Keratinocyte (primary cell): ENCODE measurements at regions not wholly inside any gene's neighbourhood (a gene's known extent, or its start where the extent isn't known, plus 50 kb on each side); places are given as distances from the start of the nearest gene placed in this dataset.
A peak's percentile ranks its signal among the peaks of the same experiment; 100 is the strongest.
"Not testable (repeated sequence)": the region's sequence is repeated elsewhere in the genome, so short reads cannot be mapped to it uniquely, and the experiment has no call there.

Source experiments
- DNase-seq: peaks from one replicate; pipeline ENCODE4 v3.0.0-alpha.2; 2011; ENCODE audit warnings: low read depth, missing footprints, low spot score
- FAIRE-seq: peaks from 2 replicates; lab custom pipeline; 2011; peaks lifted over from hg19 to GRCh38; lab: Jason Lieb, UNC
- H2AFZ ChIP-seq: 2 replicates; pipeline ENCODE4 v1.6.0; 2012; ENCODE audit warnings: low read length, control low read depth, inconsistent platforms; ENCODE audit not compliant: control insufficient read depth
- H3K27ac ChIP-seq: 2 replicates; pipeline ENCODE4 v1.5.1; 2011; ENCODE audit warnings: low read length; ENCODE audit not compliant: control insufficient read depth, insufficient read depth
- H3K27me3 ChIP-seq: 3 replicates; pipeline ENCODE4 v1.6.0; 2011; ENCODE audit warnings: low read length; ENCODE audit not compliant: control insufficient read depth, insufficient read depth; ENCODE audit errors: extremely low read depth
- H3K36me3 ChIP-seq, 2 experiments: 2 replicates in 1 of 2; 3 replicates in 1 of 2; pipeline ENCODE4 v1.5.1; 2011; ENCODE audit warnings: low read length in 2 of 2, mild to moderate bottlenecking in 1 of 2; ENCODE audit not compliant: control insufficient read depth in 2 of 2, insufficient read depth in 2 of 2; ENCODE audit errors: extremely low read depth in 1 of 2
- H3K4me1 ChIP-seq: 3 replicates; pipeline ENCODE4 v1.5.1; 2011; ENCODE audit warnings: low read length; ENCODE audit not compliant: control insufficient read depth, insufficient read depth; ENCODE audit errors: extremely low read depth
- H3K4me2 ChIP-seq: 3 replicates; pipeline ENCODE4 v1.6.0; 2011; ENCODE audit warnings: low read depth, low read length; ENCODE audit not compliant: control insufficient read depth, insufficient read depth; ENCODE audit errors: extremely low read depth
- H3K4me3 ChIP-seq, 3 experiments: fragments of 200-600 bp in 1 of 3; sonication (generic) in 1 of 3; 2 replicates in 2 of 3; 3 replicates in 1 of 3; pipeline ENCODE4 v1.5.1; 2011 to 2016; ENCODE audit warnings: low read length in 3 of 3, mild to moderate bottlenecking in 3 of 3, control low read depth in 2 of 3, inconsistent platforms in 1 of 3, low read depth in 1 of 3, mixed read lengths in 1 of 3, mixed run types in 1 of 3, moderate library complexity in 1 of 3; ENCODE audit not compliant: control insufficient read depth in 2 of 3, insufficient read depth in 2 of 3; ENCODE audit errors: extremely low read depth in 1 of 3
- H3K79me2 ChIP-seq: 2 replicates; pipeline ENCODE4 v1.6.0; 2012; ENCODE audit warnings: low read length; ENCODE audit not compliant: control insufficient read depth, insufficient read depth
- H3K9ac ChIP-seq: 3 replicates; pipeline ENCODE4 v1.6.0; 2011; ENCODE audit warnings: low read length; ENCODE audit not compliant: control insufficient read depth, insufficient read depth; ENCODE audit errors: extremely low read depth
- H3K9me1 ChIP-seq: 3 replicates; pipeline ENCODE4 v1.6.0; 2011; ENCODE audit warnings: low read length; ENCODE audit not compliant: control insufficient read depth, insufficient read depth; ENCODE audit errors: extremely low read depth
- H3K9me3 ChIP-seq: 2 replicates; pipeline ENCODE4 v1.5.1; 2012; ENCODE audit warnings: low read depth, low read length; ENCODE audit not compliant: control insufficient read depth
- H4K20me1 ChIP-seq: 3 replicates; pipeline ENCODE4 v1.6.0; 2011; ENCODE audit warnings: low read length; ENCODE audit not compliant: control insufficient read depth, insufficient read depth; ENCODE audit errors: extremely low read depth
- EZH2 ChIP-seq: IDR thresholded peaks from one replicate; pipeline ENCODE4 v1.6.1; 2012; ENCODE audit warnings: inconsistent platforms, mild to moderate bottlenecking, low read length, moderate library complexity
- dilution Hi-C: fragments of 300-500 bp; cut with MboI; formaldehyde crosslinking; loops from one replicate; pipeline ENCODE4 v1.7.0; 2020; ENCODE audit warnings: low sequenced_read_pairs; ENCODE audit not compliant: extremely low pct_ligation_motif_present
- TF ChIP-seq, protein P1 (sequence below), 3 experiments: IDR thresholded peaks in 1 of 3; conservative IDR thresholded peaks in 1 of 3; optimal IDR thresholded peaks in 1 of 3; 2 replicates in 2 of 3; 3 replicates in 1 of 3; pipeline versions ENCODE3 to v1.5.1; 2011; ENCODE audit warnings: low read length in 3 of 3, mild to moderate bottlenecking in 3 of 3, moderate library complexity in 2 of 3, control low read depth in 1 of 3, inconsistent platforms in 1 of 3; ENCODE audit not compliant: insufficient read depth in 2 of 3; ENCODE audit errors: extremely low read depth in 1 of 3

DNA sequence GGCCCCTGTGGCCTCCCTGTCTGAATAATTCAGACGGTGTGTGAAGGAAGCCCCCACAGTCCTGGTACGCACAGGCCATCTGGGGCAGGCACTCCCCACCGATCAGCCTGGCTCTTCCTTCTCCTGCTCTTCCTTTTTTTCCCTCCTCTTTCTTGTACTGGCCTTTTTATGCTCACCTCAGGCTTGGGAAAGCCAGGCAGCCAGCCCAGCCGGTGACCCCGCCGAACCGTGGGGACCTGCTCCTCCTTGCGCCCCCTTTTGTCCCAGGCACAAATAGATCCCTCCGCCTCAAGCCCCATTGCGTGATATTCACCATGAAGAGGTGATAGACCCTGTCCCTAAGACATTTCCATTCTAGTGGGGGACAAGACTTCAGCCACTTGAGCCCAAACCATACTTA, 80.2 kb upstream of the BRD7 start:
- H3K4me1 ChIP-seq = no peaks in the 10 kb centered on the region
- no peak for FAIRE-seq
- no peaks in the 10 kb centered on the region for H3K9me1 ChIP-seq
- H4K20me1 ChIP-seq = no peaks in the 10 kb centered on the region
- no peak overlapping the region for H3K9ac ChIP-seq
- no peaks in the 10 kb centered on the region for H3K9me3 ChIP-seq
- H2AFZ ChIP-seq = no peak overlapping the region
- H3K27me3 ChIP-seq = peaks cover 19% of the 10 kb centered on the region
- no peaks in the 10 kb centered on the region for H3K79me2 ChIP-seq
- no peak overlapping the region for H3K4me2 ChIP-seq
- H3K4me3 ChIP-seq = no peak overlapping the region
- no peak overlapping the region for H3K27ac ChIP-seq
- no peaks in the 10 kb centered on the region for H3K36me3 ChIP-seq
- TF ChIP-seq, protein P1, sequence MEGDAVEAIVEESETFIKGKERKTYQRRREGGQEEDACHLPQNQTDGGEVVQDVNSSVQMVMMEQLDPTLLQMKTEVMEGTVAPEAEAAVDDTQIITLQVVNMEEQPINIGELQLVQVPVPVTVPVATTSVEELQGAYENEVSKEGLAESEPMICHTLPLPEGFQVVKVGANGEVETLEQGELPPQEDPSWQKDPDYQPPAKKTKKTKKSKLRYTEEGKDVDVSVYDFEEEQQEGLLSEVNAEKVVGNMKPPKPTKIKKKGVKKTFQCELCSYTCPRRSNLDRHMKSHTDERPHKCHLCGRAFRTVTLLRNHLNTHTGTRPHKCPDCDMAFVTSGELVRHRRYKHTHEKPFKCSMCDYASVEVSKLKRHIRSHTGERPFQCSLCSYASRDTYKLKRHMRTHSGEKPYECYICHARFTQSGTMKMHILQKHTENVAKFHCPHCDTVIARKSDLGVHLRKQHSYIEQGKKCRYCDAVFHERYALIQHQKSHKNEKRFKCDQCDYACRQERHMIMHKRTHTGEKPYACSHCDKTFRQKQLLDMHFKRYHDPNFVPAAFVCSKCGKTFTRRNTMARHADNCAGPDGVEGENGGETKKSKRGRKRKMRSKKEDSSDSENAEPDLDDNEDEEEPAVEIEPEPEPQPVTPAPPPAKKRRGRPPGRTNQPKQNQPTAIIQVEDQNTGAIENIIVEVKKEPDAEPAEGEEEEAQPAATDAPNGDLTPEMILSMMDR (optimal IDR thresholded peaks at IDR 0.05 in 1 of 3, IDR thresholded peaks at IDR 0.05 in 1 of 3, conservative IDR thresholded peaks at IDR 0.05 in 1 of 3; ENCODE audit: extremely low read depth in 1 of 3, insufficient read depth in 2 of 3, low read length in 3 of 3) = no peak
- no peak for TF ChIP-seq EZH2
- dilution Hi-C loops = no loop called here
- no peak for DNase-seq

- H3K36me3 ChIP-seq = no peaks in the 10 kb centered on the region
- DNase-seq = no peak
- H4K20me1 ChIP-seq = no peaks in the 10 kb centered on the region
- no peak overlapping the region for H3K4me3 ChIP-seq
- dilution Hi-C loops = no loop called here
- no peak overlapping the region for H3K4me2 ChIP-seq
- H2AFZ ChIP-seq = no peak overlapping the region
- TF ChIP-seq, protein P1 (optimal IDR thresholded peaks at IDR 0.05 in 1 of 3, IDR thresholded peaks at IDR 0.05 in 1 of 3, conservative IDR thresholded peaks at IDR 0.05 in 1 of 3; ENCODE audit: extremely low read depth in 1 of 3, insufficient read depth in 2 of 3, low read length in 3 of 3) = peak in 2 of 3 experiments; percentile 4 to 12
- no peak for TF ChIP-seq EZH2
- no peaks in the 10 kb centered on the region for H3K9me1 ChIP-seq
- H3K79me2 ChIP-seq = no peaks in the 10 kb centered on the region
- H3K27ac ChIP-seq = no peak overlapping the region
- no peak for FAIRE-seq
- H3K9me3 ChIP-seq = no peaks in the 10 kb centered on the region
- peaks cover 19% of the 10 kb centered on the region for H3K27me3 ChIP-seq
- no peak overlapping the region for H3K9ac ChIP-seq
- no peaks in the 10 kb centered on the region for H3K4me1 ChIP-seq
These were observed 79.7 kb upstream of the BRD7 start for GRCh38 chr16:50448522-50448921.

GRCh38 chr16:50447386-50447785, 78.6 kb upstream of the BRD7 start:
- H4K20me1 ChIP-seq, H3K36me3 ChIP-seq, H3K4me1 ChIP-seq, DNase-seq, H3K4me3 ChIP-seq, H3K4me2 ChIP-seq, FAIRE-seq, dilution Hi-C loops, H3K79me2 ChIP-seq, H2AFZ ChIP-seq, H3K27ac ChIP-seq, H3K9me3 ChIP-seq, H3K9ac ChIP-seq, H3K9me1 ChIP-seq: not testable (repeated sequence)
- H3K27me3 ChIP-seq = peaks cover 19% of the 10 kb centered on the region
